ENCODE measurements at regions not wholly inside any gene's neighbourhood (a gene's known extent, or its start where the extent isn't known, plus 50 kb on each side); places are given as distances from the start of the nearest gene placed in this dataset.

GRCh38 chr2:17195016-17195415 lies 323.2 kb downstream of the RAD51AP2 start:
- TF ChIP-seq ZNF274 (IDR thresholded peaks at IDR 0.05; ENCODE audit: low read depth, low read length) (no peak), YY1 (IDR thresholded peaks at IDR 0.05; ENCODE audit: insufficient read depth, insufficient read length) (no peak), SUZ12 (IDR thresholded peaks at IDR 0.05; ENCODE audit: extremely low read depth, insufficient read depth, insufficient read length) (no peak)

Data from NT2/D1 (cell line).